ENCODE measurements at regions not wholly inside any gene's neighbourhood (a gene's known extent, or its start where the extent isn't known, plus 50 kb on each side); places are given as distances from the start of the nearest gene placed in this dataset.

DNA sequence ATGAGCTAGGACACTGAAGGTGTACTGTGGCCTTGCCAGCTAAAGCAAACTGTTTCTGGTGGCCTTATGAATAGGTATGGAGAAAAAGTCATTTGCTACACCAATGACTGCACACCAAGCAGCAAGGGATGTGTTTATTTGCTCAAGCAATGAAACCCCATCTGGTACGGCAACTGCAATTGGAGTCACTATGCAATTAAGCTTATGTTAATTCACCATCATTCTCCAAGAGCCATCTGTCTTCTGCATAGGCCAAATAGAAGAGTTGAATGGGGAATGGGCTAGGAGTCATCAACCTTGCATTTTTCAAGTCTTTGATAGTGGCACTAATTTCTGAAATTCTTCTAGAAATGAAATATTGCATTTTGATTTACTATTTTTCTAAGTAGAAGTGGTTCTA, 372.0 kb downstream of the KCNJ3 start:
- peaks cover 16% of the 10 kb centered on the region for H3K4me1 Mint-ChIP-seq
- Histone ChIP-seq H3K27me3 (ENCODE audit: control insufficient read depth, insufficient read depth, low read length, poor library complexity, severe bottlenecking) (no peaks in the 10 kb centered on the region), H3K4me3 (ENCODE audit: low read length) (no peak overlapping the region), H3K27ac (ENCODE audit: low read depth, low read length) (no peak overlapping the region), H3K36me3 (ENCODE audit: control insufficient read depth, insufficient read depth, low read length) (no peaks in the 10 kb centered on the region), H3K4me1 (ENCODE audit: control insufficient read depth, insufficient read depth, low read length) (peaks cover 7% of the 10 kb centered on the region), H3K9ac (ENCODE audit: extremely low read depth, low read length, poor library complexity, severe bottlenecking) (no peak overlapping the region), H3K9me3 (ENCODE audit: control insufficient read depth, low read length) (peaks cover 12% of the 10 kb centered on the region)
- no peaks in the 10 kb centered on the region for H3K36me3 Mint-ChIP-seq (ENCODE audit: low read depth)
- 100% methylated on average over 1 of the region's 1 CpG; no CpG with 5 or more reads in 1 of the 2 experiments for WGBS, 2 experiments (ENCODE audit: insufficient coverage in 1 of 2, insufficient read length in 1 of 2)
- no peaks in the 10 kb centered on the region for H3K9me3 Mint-ChIP-seq
- no peak overlapping the region for H3K27ac Mint-ChIP-seq
- H3K27me3 Mint-ChIP-seq (ENCODE audit: insufficient read depth) = no peaks in the 10 kb centered on the region
- TF ChIP-seq, protein P1, sequence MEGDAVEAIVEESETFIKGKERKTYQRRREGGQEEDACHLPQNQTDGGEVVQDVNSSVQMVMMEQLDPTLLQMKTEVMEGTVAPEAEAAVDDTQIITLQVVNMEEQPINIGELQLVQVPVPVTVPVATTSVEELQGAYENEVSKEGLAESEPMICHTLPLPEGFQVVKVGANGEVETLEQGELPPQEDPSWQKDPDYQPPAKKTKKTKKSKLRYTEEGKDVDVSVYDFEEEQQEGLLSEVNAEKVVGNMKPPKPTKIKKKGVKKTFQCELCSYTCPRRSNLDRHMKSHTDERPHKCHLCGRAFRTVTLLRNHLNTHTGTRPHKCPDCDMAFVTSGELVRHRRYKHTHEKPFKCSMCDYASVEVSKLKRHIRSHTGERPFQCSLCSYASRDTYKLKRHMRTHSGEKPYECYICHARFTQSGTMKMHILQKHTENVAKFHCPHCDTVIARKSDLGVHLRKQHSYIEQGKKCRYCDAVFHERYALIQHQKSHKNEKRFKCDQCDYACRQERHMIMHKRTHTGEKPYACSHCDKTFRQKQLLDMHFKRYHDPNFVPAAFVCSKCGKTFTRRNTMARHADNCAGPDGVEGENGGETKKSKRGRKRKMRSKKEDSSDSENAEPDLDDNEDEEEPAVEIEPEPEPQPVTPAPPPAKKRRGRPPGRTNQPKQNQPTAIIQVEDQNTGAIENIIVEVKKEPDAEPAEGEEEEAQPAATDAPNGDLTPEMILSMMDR (conservative IDR thresholded peaks at IDR 0.05) = no peak
- no peak for DNase-seq
- H3K4me3 Mint-ChIP-seq = no peak overlapping the region

DNA sequence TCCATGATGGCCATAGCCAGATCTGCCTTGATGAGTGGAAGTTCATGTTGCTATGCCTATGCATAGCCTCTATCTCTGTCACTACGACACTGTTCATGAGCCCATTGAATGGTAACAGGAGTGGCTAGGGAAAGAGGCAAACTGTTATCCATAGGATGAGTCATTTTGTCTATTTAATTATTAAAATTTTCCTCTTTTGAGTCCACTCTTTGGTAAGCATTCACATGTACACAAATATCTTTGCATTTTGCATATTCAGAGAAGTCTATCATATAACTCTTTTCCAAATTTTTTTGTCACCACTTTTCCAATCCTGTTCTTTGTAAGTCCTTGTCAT, 364.4 kb downstream of the KCNJ3 start:
- TF ChIP-seq, protein P1 (conservative IDR thresholded peaks at IDR 0.05) = no peak
- no peak overlapping the region for H3K27ac ChIP-seq (ENCODE audit: low read depth, low read length)
- no peak overlapping the region for H3K4me3 ChIP-seq (ENCODE audit: low read length)
- peaks cover 11% of the 10 kb centered on the region for H3K9me3 ChIP-seq (ENCODE audit: control insufficient read depth, low read length)
- no peak overlapping the region for H3K27ac Mint-ChIP-seq
- H3K4me3 Mint-ChIP-seq = no peak overlapping the region
- WGBS, 2 experiments (ENCODE audit: insufficient coverage in 1 of 2, insufficient read length in 1 of 2) = 88% methylated on average over 1 of the region's 1 CpG; no CpG with 5 or more reads in 1 of the 2 experiments
- DNase-seq = no peak
- no peaks in the 10 kb centered on the region for H3K36me3 ChIP-seq (ENCODE audit: control insufficient read depth, insufficient read depth, low read length)
- H3K36me3 Mint-ChIP-seq (ENCODE audit: low read depth) = no peaks in the 10 kb centered on the region
- H3K9ac ChIP-seq (ENCODE audit: extremely low read depth, low read length, poor library complexity, severe bottlenecking) = no peak overlapping the region
- H3K4me1 Mint-ChIP-seq = peaks cover 9% of the 10 kb centered on the region
- no peaks in the 10 kb centered on the region for H3K9me3 Mint-ChIP-seq
- no peaks in the 10 kb centered on the region for H3K27me3 ChIP-seq (ENCODE audit: control insufficient read depth, insufficient read depth, low read length, poor library complexity, severe bottlenecking)
- H3K4me1 ChIP-seq (ENCODE audit: control insufficient read depth, insufficient read depth, low read length) = no peaks in the 10 kb centered on the region
- H3K27me3 Mint-ChIP-seq (ENCODE audit: insufficient read depth) = no peaks in the 10 kb centered on the region

DNA sequence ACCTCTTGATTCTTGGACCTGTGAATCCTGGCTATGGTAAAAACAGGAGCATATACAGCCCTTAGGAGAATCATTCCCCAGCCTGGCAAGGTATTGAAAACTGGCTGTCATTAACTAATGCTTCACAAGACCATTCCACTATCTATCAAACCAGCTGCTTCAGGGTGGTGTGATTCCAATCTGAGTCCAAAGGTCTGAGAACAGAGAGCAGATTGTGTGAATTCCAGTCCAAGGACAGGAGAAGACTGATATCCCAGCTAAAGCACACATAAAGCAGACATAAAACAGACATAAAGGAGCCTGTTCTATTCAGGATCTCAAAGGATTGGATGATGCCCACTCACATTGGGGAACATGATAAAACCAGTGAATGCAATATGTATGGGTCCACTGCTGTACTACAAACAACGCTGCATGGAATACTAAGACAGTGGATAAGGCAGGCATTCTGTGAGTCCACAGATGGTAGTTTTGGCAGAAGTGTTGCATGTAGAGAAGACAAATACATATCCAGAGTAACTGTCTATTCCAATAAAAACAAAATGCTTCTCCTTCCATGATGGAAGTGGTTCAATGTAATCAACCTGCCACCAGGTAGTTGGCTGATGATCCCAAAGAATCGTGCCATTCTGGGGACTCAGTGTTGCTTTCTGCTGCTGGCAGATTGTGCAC, 363.9 kb downstream of the KCNJ3 start:
- H3K4me1 ChIP-seq (ENCODE audit: control insufficient read depth, insufficient read depth, low read length) = no peaks in the 10 kb centered on the region
- no peak overlapping the region for H3K4me3 ChIP-seq (ENCODE audit: low read length)
- Mint-ChIP-seq H3K4me3 (no peak overlapping the region), H3K27ac (no peak overlapping the region), H3K4me1 (peaks cover 5% of the 10 kb centered on the region), H3K9me3 (no peaks in the 10 kb centered on the region), H3K36me3 (ENCODE audit: low read depth) (no peaks in the 10 kb centered on the region), H3K27me3 (ENCODE audit: insufficient read depth) (no peaks in the 10 kb centered on the region)
- H3K27ac ChIP-seq (ENCODE audit: low read depth, low read length) = no peak overlapping the region
- 91% methylated on average over 2 of the region's 2 CpGs; no CpG with 5 or more reads in 1 of the 2 experiments for WGBS, 2 experiments (ENCODE audit: insufficient coverage in 1 of 2, insufficient read length in 1 of 2)
- H3K36me3 ChIP-seq (ENCODE audit: control insufficient read depth, insufficient read depth, low read length) = no peaks in the 10 kb centered on the region
- peaks cover 11% of the 10 kb centered on the region for H3K9me3 ChIP-seq (ENCODE audit: control insufficient read depth, low read length)
- H3K27me3 ChIP-seq (ENCODE audit: control insufficient read depth, insufficient read depth, low read length, poor library complexity, severe bottlenecking) = no peaks in the 10 kb centered on the region
- TF ChIP-seq, protein P1 (conservative IDR thresholded peaks at IDR 0.05) = no peak
- no peak overlapping the region for H3K9ac ChIP-seq (ENCODE audit: extremely low read depth, low read length, poor library complexity, severe bottlenecking)
- DNase-seq = no peak

All from endodermal cell (in vitro differentiated cells).